Stimulated activated naive CD8-positive, alpha-beta T cell treated with anti-CD3 and anti-CD28 coated beads, Interleukin-15, Interleukin-2, amounts not matched to agents 100 U/mL and 50 U/mL, for 24 hours (primary cell): ENCODE measurements at regions not wholly inside any gene's neighbourhood (a gene's known extent, or its start where the extent isn't known, plus 50 kb on each side); places are given as distances from the start of the nearest gene placed in this dataset.
"Not testable (repeated sequence)": the region's sequence is repeated elsewhere in the genome, so short reads cannot be mapped to it uniquely, and the experiment has no call there.

Experiments
- ATAC-seq: fragments of 150-1000 bp; cut with Tn5 transposase; one replicate; pipeline ENCODE4 v1.10.0; 2021
- DNase-seq: peaks from one replicate; pipeline ENCODE4 v3.0.0; 2021

DNA sequence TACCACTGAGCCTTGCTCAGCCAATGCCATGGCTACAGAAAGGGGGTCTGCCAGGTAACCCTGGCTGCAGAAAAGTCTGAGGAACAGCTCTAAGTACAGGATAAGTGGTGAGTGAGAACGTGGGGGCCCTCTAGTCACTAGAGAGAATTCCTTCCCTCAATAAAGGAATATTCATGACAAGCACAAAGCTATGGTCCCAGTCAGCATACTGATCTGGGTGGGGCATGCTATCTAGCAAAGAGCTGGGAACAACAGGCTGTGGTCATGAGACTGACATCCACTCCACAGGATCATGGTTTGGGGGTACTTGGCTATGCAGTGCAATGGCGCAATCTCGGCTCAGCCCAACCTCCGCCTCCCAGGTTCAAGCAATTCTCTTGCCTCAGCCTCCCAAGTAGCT lies 140.4 kb downstream of the MTHFS start:
- no peak for DNase-seq
- no peak for ATAC-seq

DNA sequence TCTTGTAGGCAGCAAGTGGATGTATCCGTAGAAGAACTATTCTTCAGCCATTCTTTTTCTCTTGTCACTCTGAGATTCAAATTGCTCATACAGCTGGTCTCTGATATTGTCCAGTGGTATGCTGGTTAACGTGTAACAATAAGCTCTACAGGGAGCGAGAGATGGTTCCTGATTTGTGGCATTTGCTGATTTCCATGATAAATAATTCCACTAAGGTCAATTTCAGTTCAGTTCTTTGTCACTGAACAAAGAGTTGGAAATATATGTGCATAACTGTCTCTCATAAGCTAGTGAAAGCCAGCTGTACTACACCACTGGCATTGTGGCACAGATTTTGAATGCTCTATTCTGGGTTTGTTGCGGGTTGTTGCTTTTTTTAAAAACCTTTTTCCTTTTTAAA lies 131.7 kb downstream of the MTHFS start:
- ATAC-seq, result no peak
- DNase-seq, result no peak

DNA sequence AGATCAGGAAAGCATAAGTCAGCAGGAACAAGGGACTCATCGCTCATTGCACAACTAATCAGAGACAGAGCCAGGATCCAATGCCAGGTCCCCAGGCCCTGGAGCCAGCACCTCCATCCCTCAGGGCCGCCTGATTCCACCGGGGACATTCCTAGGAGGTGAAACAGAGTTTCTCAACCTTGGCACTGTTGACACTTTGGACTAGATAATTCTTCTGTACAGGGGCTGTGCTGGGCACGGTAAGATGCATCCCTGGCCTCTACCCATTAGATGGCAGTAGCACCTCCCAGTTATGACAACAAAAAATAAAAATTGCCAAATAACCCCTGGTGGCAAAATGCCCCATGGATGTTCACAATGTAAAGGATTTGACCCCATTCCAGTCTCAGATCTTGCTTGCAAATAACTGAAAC lies 127.7 kb downstream of the MTHFS start:
- no peak for DNase-seq
- ATAC-seq, result no peak

DNA sequence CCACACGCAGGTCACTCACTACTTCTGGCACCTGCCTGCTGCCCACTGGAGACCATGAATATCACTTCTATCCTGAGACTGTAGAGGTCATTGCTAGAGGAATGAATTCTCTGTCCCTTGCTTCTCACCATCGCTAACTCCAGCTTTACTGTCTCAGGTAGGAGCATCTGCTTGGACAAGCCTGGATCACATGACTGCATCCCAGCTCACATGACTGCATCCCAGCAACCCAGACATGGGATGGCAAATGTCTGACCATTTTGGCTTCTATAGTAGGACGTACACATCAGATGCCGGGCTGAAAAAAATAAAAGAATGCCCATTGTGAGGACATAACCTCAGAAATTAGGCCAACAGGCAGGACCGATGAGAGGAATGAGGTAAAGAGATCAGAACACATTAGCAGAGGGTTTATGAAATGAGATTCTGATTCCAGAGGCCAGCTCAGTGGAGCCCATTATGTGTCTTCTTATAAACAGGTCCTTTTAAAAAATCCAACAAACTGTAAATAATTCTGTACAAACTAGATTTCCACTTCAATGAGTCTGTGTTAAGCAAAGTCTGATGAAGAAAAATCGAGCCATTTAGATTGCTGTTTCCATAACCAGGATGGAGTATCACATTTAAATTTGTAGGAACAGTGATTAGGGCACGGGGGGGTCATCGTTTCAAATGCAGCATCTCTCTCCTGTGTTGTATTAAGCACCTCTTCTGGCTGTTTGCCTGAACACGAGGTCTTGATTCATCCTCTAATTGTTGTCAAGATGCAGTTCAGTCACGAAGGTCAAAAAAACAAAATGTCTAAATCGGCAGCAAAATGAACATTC lies 126.7 kb downstream of the MTHFS start:
- ATAC-seq, result no peak
- DNase-seq, result no peak

DNA sequence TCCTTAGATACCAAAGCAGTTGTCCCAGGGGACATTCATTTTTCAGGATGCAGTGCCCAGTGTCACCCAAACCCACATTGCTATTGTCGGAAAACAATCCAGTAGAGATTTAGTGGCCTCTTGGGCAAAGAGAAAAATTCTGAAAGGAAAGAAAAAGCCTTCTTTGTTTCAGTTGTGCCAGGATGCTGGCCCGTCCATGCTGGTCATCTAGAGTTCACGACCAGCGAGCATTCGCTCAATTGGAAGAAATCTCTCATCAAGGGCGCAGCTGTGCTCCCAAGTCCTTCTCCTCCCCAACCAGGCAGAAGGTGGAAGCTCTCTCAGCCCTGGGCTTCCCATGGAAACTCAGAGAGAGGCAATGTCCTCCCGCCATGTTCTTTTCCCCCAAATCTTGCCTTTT lies 123.7 kb downstream of the MTHFS start:
- DNase-seq, result no peak
- ATAC-seq, result no peak

DNA sequence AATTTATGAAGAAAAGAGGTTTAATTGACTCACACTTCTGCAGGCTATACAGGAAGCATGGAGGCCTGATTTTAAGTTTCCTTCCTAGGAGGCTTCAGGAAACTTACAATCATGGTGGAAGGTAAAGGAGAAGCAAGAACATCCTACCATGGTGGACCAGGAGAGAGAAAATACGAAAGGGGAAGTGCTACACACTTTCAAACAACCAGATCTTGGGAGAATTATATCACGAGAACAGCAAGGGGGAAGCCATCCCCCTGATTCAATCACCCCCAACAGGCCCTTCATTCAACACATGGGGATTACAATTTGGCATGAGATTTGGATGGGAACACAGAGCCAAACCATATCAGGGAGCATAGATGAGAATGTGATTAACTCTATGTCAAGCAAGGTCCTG lies 121.0 kb downstream of the MTHFS start:
- no peak for ATAC-seq
- DNase-seq, result no peak

DNA sequence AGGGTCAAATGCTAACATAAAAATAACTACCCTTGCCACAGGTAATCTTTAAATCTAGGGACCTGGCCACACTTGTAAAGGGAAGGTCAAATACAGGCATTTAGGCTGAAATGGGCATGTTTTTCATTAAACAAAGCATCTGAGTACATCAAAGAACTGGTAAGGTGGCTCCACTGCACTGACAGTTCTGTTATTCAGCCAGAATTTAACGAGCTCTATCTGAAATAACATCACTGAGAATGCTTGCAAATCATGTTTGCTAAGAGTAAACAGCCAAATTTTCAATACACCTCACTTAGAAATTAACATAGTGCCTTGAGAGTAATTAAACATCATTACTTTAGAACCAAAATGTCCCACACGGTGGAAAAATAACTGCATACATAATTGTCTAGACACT lies 118.9 kb downstream of the MTHFS start:
- ATAC-seq (no peak), DNase-seq (no peak)

DNA sequence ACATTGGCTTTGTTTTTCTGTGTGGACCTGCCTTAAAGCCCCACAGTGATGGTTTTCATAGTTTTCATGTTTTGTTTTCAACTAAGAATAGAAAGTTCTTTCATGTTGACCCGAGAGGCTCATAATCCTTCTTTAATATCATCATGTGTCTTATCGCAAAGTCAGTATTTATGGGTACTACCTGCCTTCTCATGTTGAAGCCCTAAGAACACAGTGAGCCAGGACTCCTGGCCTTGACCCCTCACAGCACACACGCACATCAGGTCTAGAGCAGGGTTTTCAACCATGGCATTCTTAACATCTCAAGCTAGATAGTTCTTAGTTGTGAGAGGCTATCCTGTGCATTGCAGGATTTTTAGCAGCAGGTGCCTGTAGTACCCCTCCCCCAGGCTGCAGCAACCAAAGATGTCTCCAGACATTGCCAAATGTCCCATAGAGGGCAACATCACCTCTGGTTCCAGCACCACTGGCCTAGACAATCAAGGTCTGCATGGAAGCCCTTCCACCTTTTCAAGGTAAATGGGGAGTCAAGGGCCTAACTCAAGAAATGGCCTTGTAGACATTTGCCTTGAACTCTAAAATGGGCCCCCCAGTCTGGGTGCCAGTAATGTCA lies 118.3 kb downstream of the MTHFS start:
- DNase-seq, result no peak
- ATAC-seq, result no peak

DNA sequence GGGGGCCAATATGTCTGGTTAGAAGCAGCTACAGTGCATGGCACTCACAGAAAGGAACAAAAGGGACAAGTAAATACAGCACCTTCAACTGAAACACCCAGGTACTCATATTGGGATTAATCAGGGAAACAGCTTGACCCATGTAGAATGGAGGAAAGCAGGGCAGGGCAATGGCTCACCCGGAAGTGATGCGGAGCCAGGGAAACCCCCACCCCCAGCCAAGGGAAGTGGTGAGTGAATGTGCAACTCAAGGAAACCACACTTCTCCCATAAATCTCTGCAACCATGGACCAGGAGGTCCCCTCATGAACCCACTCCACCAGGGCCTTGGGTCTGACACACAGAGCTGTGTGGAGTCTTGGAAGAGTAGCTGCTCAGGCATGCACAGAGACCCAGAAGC lies 117.1 kb downstream of the MTHFS start:
- ATAC-seq, result peak; percentile 46
- peak; percentile 40 for DNase-seq

DNA sequence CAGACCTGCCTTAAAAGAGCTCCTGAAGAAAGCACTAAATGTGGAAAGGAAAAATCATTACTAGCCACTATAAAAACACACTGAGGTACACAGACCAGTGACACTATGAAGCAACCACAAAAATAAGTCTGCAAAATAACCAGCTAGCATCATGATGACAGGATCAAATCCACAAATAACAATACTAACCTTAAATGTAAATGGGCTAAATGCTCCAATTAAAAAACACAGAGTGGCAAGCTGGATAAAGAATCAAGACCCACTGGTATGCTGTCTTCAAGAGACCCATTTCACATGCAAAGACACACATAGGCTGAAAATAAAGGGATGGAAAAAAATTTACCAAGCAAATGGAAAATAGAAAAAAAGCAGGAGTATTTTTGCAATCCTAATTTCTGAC lies 114.5 kb downstream of the MTHFS start:
- DNase-seq, ATAC-seq: not testable (repeated sequence)
